ENCODE measurements at regions not wholly inside any gene's neighbourhood (a gene's known extent, or its start where the extent isn't known, plus 50 kb on each side); places are given as distances from the start of the nearest gene placed in this dataset.

DNA sequence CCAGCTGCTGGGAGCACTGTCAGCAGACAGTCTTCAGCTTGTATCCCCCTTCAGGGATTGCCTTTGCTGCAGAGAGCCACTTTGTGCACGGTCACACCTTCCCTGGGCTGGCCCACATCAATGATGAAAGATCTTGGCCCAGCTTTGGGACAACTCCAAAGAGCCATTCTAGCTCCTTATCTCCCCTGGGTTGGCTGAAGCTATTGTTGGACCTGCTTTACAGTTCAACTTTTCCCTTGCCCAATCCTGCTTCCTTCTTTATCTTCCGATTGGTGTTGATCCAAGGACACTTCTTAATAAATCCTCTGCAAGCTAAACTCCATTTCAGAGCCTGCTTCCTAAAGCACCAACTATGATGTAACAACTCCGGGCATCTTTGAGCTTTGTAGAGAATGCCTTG is 466.4 kb downstream of the KLF12 start:
- H3K4me3 ChIP-seq (ENCODE audit: low read depth, low read length): no peak overlapping the region

GRCh38 chr13:73665261-73665660 is 468.9 kb downstream of the KLF12 start:
- Mint-ChIP-seq H3K36me3 (no peaks in the 10 kb centered on the region), H3K4me1 (peaks cover 0 to 5% (median 3%) of the 10 kb centered on the region in 4 donors), H3K4me3 (no peak overlapping the region), H3K9me3 (peaks cover 0 to 8% (median 0%) of the 10 kb centered on the region in 7 donors), H3K27me3 (peaks cover 4% of the 10 kb centered on the region), H3K27ac (no peak overlapping the region)
- H3K4me1 ChIP-seq (ENCODE audit: control insufficient read depth, insufficient read depth, low read length, poor library complexity, severe bottlenecking): no peaks in the 10 kb centered on the region
- ATAC-seq (ENCODE audit: low read depth in 2 of 2) (no peak), DNase-seq (no peak)
- H3K4me3 ChIP-seq (ENCODE audit: low read depth, low read length): no peak overlapping the region
- no peaks in the 10 kb centered on the region for H3K9me3 ChIP-seq (ENCODE audit: control insufficient read depth in 2 of 2, low read length in 2 of 2)
- no peaks in the 10 kb centered on the region for H3K36me3 ChIP-seq (ENCODE audit: control insufficient read depth, insufficient read depth, low read length)
- H3K27me3 ChIP-seq (ENCODE audit: control insufficient read depth, insufficient read depth, low read length): peaks cover 3% of the 10 kb centered on the region
- H3K27ac ChIP-seq (ENCODE audit: insufficient read depth, low read length, poor library complexity, severe bottlenecking): no peak overlapping the region

More for the DNA sequence above, 466.4 kb downstream of the KLF12 start:
- no peak overlapping the region for H3K27ac Mint-ChIP-seq
- Histone ChIP-seq H3K27ac (ENCODE audit: insufficient read depth, low read length, poor library complexity, severe bottlenecking) (no peak overlapping the region), H3K27me3 (ENCODE audit: control insufficient read depth, insufficient read depth, low read length) (peaks cover 3% of the 10 kb centered on the region), H3K4me1 (ENCODE audit: control insufficient read depth, insufficient read depth, low read length, poor library complexity, severe bottlenecking) (no peaks in the 10 kb centered on the region), H3K36me3 (ENCODE audit: control insufficient read depth, insufficient read depth, low read length) (no peaks in the 10 kb centered on the region), H3K9me3 (ENCODE audit: control insufficient read depth in 2 of 2, low read length in 2 of 2) (no peaks in the 10 kb centered on the region)
- no peak overlapping the region for H3K4me3 Mint-ChIP-seq
- DNase-seq: no peak
- ATAC-seq (ENCODE audit: low read depth in 2 of 2): no peak
- peaks cover 0 to under 1% (median 0%) of the 10 kb centered on the region in 4 donors for H3K4me1 Mint-ChIP-seq
- H3K9me3 Mint-ChIP-seq: peaks cover 0 to 8% (median 0%) of the 10 kb centered on the region in 7 donors
- no peaks in the 10 kb centered on the region for H3K36me3 Mint-ChIP-seq
- H3K27me3 Mint-ChIP-seq: peaks cover 4% of the 10 kb centered on the region

DNA sequence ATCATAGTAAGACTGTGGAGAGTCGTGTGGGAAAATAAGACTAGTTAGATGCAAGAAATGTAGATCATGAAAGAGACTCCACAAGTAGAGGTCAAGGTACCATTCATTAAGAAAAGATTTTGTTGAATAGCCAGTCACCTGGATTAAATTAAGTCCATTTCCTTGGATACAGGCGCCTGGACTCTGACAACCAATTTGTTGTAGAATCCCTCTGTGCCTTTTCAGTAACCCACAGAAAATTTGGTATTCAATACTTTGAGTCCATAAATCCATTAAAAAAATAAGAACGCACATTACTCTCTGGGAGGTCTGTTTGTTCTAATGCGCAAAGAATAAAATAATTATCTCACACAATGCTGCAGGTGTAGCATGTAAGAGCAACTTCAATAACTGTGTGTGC is 469.4 kb downstream of the KLF12 start:
- no peaks in the 10 kb centered on the region for H3K4me1 ChIP-seq (ENCODE audit: control insufficient read depth, insufficient read depth, low read length, poor library complexity, severe bottlenecking)
- peaks cover 3% of the 10 kb centered on the region for H3K27me3 ChIP-seq (ENCODE audit: control insufficient read depth, insufficient read depth, low read length)
- no peaks in the 10 kb centered on the region for H3K36me3 Mint-ChIP-seq
- DNase-seq: no peak
- no peaks in the 10 kb centered on the region for H3K9me3 ChIP-seq (ENCODE audit: control insufficient read depth in 2 of 2, low read length in 2 of 2)
- no peak overlapping the region for H3K27ac ChIP-seq (ENCODE audit: insufficient read depth, low read length, poor library complexity, severe bottlenecking)
- peaks cover 0 to 5% (median 3%) of the 10 kb centered on the region in 4 donors for H3K4me1 Mint-ChIP-seq
- H3K4me3 ChIP-seq (ENCODE audit: low read depth, low read length): no peak overlapping the region
- no peak for ATAC-seq (ENCODE audit: low read depth in 2 of 2)
- H3K27me3 Mint-ChIP-seq: peaks cover 4% of the 10 kb centered on the region
- no peak overlapping the region for H3K4me3 Mint-ChIP-seq
- H3K36me3 ChIP-seq (ENCODE audit: control insufficient read depth, insufficient read depth, low read length): no peaks in the 10 kb centered on the region
- no peak overlapping the region for H3K27ac Mint-ChIP-seq
- peaks cover 0 to 8% (median 1%) of the 10 kb centered on the region in 7 donors for H3K9me3 Mint-ChIP-seq

DNA sequence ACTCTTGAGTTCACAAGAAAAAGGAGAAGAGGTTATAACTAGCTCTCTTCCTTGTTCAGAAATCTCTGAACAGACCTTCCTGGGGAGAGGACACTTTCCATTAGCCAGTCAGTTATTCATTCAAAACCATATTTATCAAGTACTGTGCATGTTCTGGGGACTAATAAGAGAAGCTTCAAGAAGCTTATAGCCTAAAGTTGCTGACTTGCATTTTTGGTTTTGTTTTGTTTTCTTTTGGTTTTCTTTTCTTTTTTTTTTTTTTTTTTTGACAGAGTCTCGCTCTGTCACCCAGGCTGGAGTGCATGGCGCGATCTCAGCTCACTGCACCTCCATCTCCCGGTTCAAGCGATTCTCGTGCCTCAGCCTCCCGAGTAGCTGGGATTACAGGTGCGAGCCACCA is 471.4 kb downstream of the KLF12 start:
- DNase-seq: no peak
- H3K9me3 Mint-ChIP-seq: peaks cover 0 to 1% (median 0%) of the 10 kb centered on the region in 7 donors
- Histone ChIP-seq H3K36me3 (ENCODE audit: control insufficient read depth, insufficient read depth, low read length) (no peaks in the 10 kb centered on the region), H3K9me3 (ENCODE audit: control insufficient read depth in 2 of 2, low read length in 2 of 2) (no peaks in the 10 kb centered on the region), H3K4me1 (ENCODE audit: control insufficient read depth, insufficient read depth, low read length, poor library complexity, severe bottlenecking) (no peaks in the 10 kb centered on the region), H3K27me3 (ENCODE audit: control insufficient read depth, insufficient read depth, low read length) (no peaks in the 10 kb centered on the region), H3K4me3 (ENCODE audit: low read depth, low read length) (no peak overlapping the region), H3K27ac (ENCODE audit: insufficient read depth, low read length, poor library complexity, severe bottlenecking) (no peak overlapping the region)
- H3K36me3 Mint-ChIP-seq: no peaks in the 10 kb centered on the region
- H3K4me3 Mint-ChIP-seq: no peak overlapping the region
- no peak overlapping the region for H3K27ac Mint-ChIP-seq
- peaks cover 0 to 5% (median 3%) of the 10 kb centered on the region in 4 donors for H3K4me1 Mint-ChIP-seq
- H3K27me3 Mint-ChIP-seq: peaks cover 4% of the 10 kb centered on the region
- no peak for ATAC-seq (ENCODE audit: low read depth in 2 of 2)

- no peak overlapping the region for H3K27ac ChIP-seq (ENCODE audit: insufficient read depth, low read length, poor library complexity, severe bottlenecking)
- no peaks in the 10 kb centered on the region for H3K36me3 ChIP-seq (ENCODE audit: control insufficient read depth, insufficient read depth, low read length)
- H3K4me1 ChIP-seq (ENCODE audit: control insufficient read depth, insufficient read depth, low read length, poor library complexity, severe bottlenecking): no peaks in the 10 kb centered on the region
- H3K4me3 Mint-ChIP-seq: no peak overlapping the region
- no peaks in the 10 kb centered on the region for H3K27me3 ChIP-seq (ENCODE audit: control insufficient read depth, insufficient read depth, low read length)
- no peaks in the 10 kb centered on the region for H3K36me3 Mint-ChIP-seq
- ATAC-seq (ENCODE audit: low read depth in 2 of 2) (no peak), DNase-seq (no peak)
- H3K4me3 ChIP-seq (ENCODE audit: low read depth, low read length): no peak overlapping the region
- no peaks in the 10 kb centered on the region for H3K9me3 ChIP-seq (ENCODE audit: control insufficient read depth in 2 of 2, low read length in 2 of 2)
- peaks cover 0 to 1% (median 0%) of the 10 kb centered on the region in 7 donors for H3K9me3 Mint-ChIP-seq
- no peak overlapping the region for H3K27ac Mint-ChIP-seq
- H3K27me3 Mint-ChIP-seq: peaks cover 4% of the 10 kb centered on the region
- H3K4me1 Mint-ChIP-seq: peaks cover 0 to 5% (median 3%) of the 10 kb centered on the region in 4 donors
These were observed 472.3 kb downstream of the KLF12 start for GRCh38 chr13:73661687-73662425.

GRCh38 chr13:73661066-73661465 is 473.1 kb downstream of the KLF12 start:
- Histone ChIP-seq H3K27me3 (ENCODE audit: control insufficient read depth, insufficient read depth, low read length) (no peaks in the 10 kb centered on the region), H3K4me3 (ENCODE audit: low read depth, low read length) (no peak overlapping the region), H3K4me1 (ENCODE audit: control insufficient read depth, insufficient read depth, low read length, poor library complexity, severe bottlenecking) (no peaks in the 10 kb centered on the region), H3K9me3 (ENCODE audit: control insufficient read depth in 2 of 2, low read length in 2 of 2) (no peaks in the 10 kb centered on the region), H3K36me3 (ENCODE audit: control insufficient read depth, insufficient read depth, low read length) (no peaks in the 10 kb centered on the region), H3K27ac (ENCODE audit: insufficient read depth, low read length, poor library complexity, severe bottlenecking) (no peak overlapping the region)
- DNase-seq (no peak), ATAC-seq (ENCODE audit: low read depth in 2 of 2) (no peak)
- Mint-ChIP-seq H3K4me3 (no peak overlapping the region), H3K4me1 (peaks cover 0 to 5% (median 3%) of the 10 kb centered on the region in 4 donors), H3K27ac (no peak overlapping the region), H3K36me3 (no peaks in the 10 kb centered on the region), H3K9me3 (peaks cover 0 to 1% (median 0%) of the 10 kb centered on the region in 7 donors), H3K27me3 (peaks cover under 1% of the 10 kb centered on the region)

GRCh38 chr13:73658639-73659038 is 475.6 kb downstream of the KLF12 start:
- no peaks in the 10 kb centered on the region for H3K27me3 Mint-ChIP-seq
- no peak overlapping the region for H3K4me3 ChIP-seq (ENCODE audit: low read depth, low read length)
- H3K36me3 Mint-ChIP-seq: no peaks in the 10 kb centered on the region
- ATAC-seq (ENCODE audit: low read depth in 2 of 2) (no peak), DNase-seq (no peak)
- H3K27me3 ChIP-seq (ENCODE audit: control insufficient read depth, insufficient read depth, low read length): no peaks in the 10 kb centered on the region
- H3K9me3 ChIP-seq (ENCODE audit: control insufficient read depth in 2 of 2, low read length in 2 of 2): no peaks in the 10 kb centered on the region
- H3K4me1 ChIP-seq (ENCODE audit: control insufficient read depth, insufficient read depth, low read length, poor library complexity, severe bottlenecking): no peaks in the 10 kb centered on the region
- peaks cover 0 to 5% (median 3%) of the 10 kb centered on the region in 4 donors for H3K4me1 Mint-ChIP-seq
- no peak overlapping the region for H3K27ac Mint-ChIP-seq
- H3K9me3 Mint-ChIP-seq: peaks cover 0 to 1% (median 0%) of the 10 kb centered on the region in 7 donors
- H3K36me3 ChIP-seq (ENCODE audit: control insufficient read depth, insufficient read depth, low read length): no peaks in the 10 kb centered on the region
- H3K27ac ChIP-seq (ENCODE audit: insufficient read depth, low read length, poor library complexity, severe bottlenecking): no peak overlapping the region
- no peak overlapping the region for H3K4me3 Mint-ChIP-seq

Measured in CD4-positive, CD25-positive, alpha-beta regulatory T cell (primary cell).